B cell (primary cell): ENCODE measurements at regions not wholly inside any gene's neighbourhood (a gene's known extent, or its start where the extent isn't known, plus 50 kb on each side); places are given as distances from the start of the nearest gene placed in this dataset.

ENCODE experiments used
- EZH2 ChIP-seq: IDR thresholded peaks from 2 replicates; pipeline ENCODE4 v1.6.1; 2012; ENCODE audit warnings: borderline replicate concordance, low read depth, mild to moderate bottlenecking, moderate library complexity, low read length; ENCODE audit not compliant: insufficient read depth, poor library complexity, severe bottlenecking
- TF ChIP-seq, protein P1 (sequence below): fragments of 200-600 bp; IDR thresholded peaks from one replicate; pipeline ENCODE4 v1.8.0; 2022; ENCODE audit warnings: antibody characterized with exemption, mild to moderate bottlenecking

DNA sequence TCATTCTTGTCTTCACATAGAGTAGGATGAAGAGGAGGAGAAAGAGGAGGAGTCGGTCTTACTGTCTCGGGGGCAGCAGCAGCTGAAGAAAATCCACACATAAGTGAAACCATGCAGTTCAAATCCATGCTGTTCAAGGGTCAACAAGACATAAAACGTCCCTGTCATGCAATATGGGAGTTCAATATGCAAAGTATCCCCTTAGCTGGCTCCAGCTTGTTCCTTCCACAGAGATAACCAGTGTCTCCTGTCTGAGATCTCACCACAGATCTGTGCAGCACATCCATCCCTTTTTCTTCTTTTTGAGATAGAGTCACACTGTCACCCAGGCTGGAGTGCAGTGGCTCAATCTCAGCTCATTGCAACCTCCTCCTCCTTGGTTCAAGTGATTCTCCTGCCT is 357.5 kb downstream of the GALC start:
- TF ChIP-seq, protein P1, sequence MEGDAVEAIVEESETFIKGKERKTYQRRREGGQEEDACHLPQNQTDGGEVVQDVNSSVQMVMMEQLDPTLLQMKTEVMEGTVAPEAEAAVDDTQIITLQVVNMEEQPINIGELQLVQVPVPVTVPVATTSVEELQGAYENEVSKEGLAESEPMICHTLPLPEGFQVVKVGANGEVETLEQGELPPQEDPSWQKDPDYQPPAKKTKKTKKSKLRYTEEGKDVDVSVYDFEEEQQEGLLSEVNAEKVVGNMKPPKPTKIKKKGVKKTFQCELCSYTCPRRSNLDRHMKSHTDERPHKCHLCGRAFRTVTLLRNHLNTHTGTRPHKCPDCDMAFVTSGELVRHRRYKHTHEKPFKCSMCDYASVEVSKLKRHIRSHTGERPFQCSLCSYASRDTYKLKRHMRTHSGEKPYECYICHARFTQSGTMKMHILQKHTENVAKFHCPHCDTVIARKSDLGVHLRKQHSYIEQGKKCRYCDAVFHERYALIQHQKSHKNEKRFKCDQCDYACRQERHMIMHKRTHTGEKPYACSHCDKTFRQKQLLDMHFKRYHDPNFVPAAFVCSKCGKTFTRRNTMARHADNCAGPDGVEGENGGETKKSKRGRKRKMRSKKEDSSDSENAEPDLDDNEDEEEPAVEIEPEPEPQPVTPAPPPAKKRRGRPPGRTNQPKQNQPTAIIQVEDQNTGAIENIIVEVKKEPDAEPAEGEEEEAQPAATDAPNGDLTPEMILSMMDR, result no peak
- TF ChIP-seq EZH2, result no peak
